H9 (cell line): ENCODE measurements at regions not wholly inside any gene's neighbourhood (a gene's known extent, or its start where the extent isn't known, plus 50 kb on each side); places are given as distances from the start of the nearest gene placed in this dataset.

ENCODE experiments used
- DNase-seq: peaks from one replicate; pipeline ENCODE4 v3.0.0-alpha.2; 2017
- H2AFZ ChIP-seq: one replicate; pipeline ENCODE4 v1.6.1; 2013; ENCODE audit warnings: mild to moderate bottlenecking, low read length, control low read depth, moderate library complexity
- H2AK5ac ChIP-seq: 2 replicates; pipeline ENCODE4 v1.6.1; 2013; ENCODE audit warnings: low read length, control low read depth, mixed read lengths; ENCODE audit not compliant: insufficient read length
- H2BK120ac ChIP-seq: one replicate; pipeline ENCODE4 v1.6.1; 2013; ENCODE audit warnings: low read depth, mild to moderate bottlenecking, low read length, control low read depth, inconsistent platforms; ENCODE audit not compliant: poor library complexity, severe bottlenecking
- H2BK12ac ChIP-seq: 2 replicates; pipeline ENCODE4 v1.6.1; 2013; ENCODE audit warnings: low read length, control low read depth, mixed read lengths, low read depth; ENCODE audit not compliant: insufficient read length
- H2BK15ac ChIP-seq: 2 replicates; pipeline ENCODE4 v1.6.1; 2013; ENCODE audit warnings: low read depth, low read length, control low read depth
- H2BK20ac ChIP-seq: one replicate; pipeline ENCODE4 v1.6.1; 2013; ENCODE audit warnings: low read depth, mild to moderate bottlenecking, low read length, control low read depth, inconsistent platforms; ENCODE audit not compliant: poor library complexity, severe bottlenecking
- H2BK5ac ChIP-seq: 2 replicates; pipeline ENCODE4 v1.6.1; 2013; ENCODE audit warnings: low read length, control low read depth, mixed read lengths; ENCODE audit not compliant: insufficient read length
- H3K14ac ChIP-seq: 2 replicates; pipeline ENCODE4 v1.6.1; 2013; ENCODE audit warnings: low read length, control low read depth; ENCODE audit not compliant: insufficient read depth
- H3K18ac ChIP-seq: 2 replicates; pipeline ENCODE4 v1.6.1; 2013; ENCODE audit warnings: low read depth, mild to moderate bottlenecking, mixed read lengths, low read length, control low read depth; ENCODE audit not compliant: insufficient read length
- H3K23ac ChIP-seq: 2 replicates; pipeline ENCODE4 v1.6.1; 2013; ENCODE audit warnings: low read length, control low read depth, mixed read lengths, low read depth; ENCODE audit not compliant: insufficient read length
- H3K23me2 ChIP-seq: 2 replicates; pipeline ENCODE4 v1.6.1; 2013; ENCODE audit warnings: low read depth, mild to moderate bottlenecking, mixed read lengths, low read length, control low read depth; ENCODE audit not compliant: insufficient read length, poor library complexity, severe bottlenecking
- H3K27ac ChIP-seq: 2 replicates; pipeline ENCODE4 v1.5.1; 2013; ENCODE audit warnings: low read length, control low read depth, mixed read lengths, low read depth; ENCODE audit not compliant: insufficient read length
- H3K27me3 ChIP-seq: 2 replicates; pipeline ENCODE4 v1.6.1; 2013; ENCODE audit warnings: low read length, control low read depth, inconsistent platforms; ENCODE audit not compliant: insufficient read depth
- H3K4ac ChIP-seq: 2 replicates; pipeline ENCODE4 v1.6.1; 2013; ENCODE audit warnings: low read depth, mild to moderate bottlenecking, control low read depth, inconsistent platforms, low read length, moderate library complexity
- H3K4me1 ChIP-seq: 2 replicates; pipeline ENCODE4 v1.6.1; 2013; ENCODE audit warnings: low read length, control low read depth, inconsistent platforms; ENCODE audit not compliant: insufficient read depth
- H3K4me2 ChIP-seq: 2 replicates; pipeline ENCODE4 v1.6.1; 2013; ENCODE audit warnings: low read length, control low read depth, mixed read lengths; ENCODE audit not compliant: insufficient read length, insufficient read depth
- H3K56ac ChIP-seq: 2 replicates; pipeline ENCODE4 v1.6.1; 2013; ENCODE audit warnings: low read depth, mild to moderate bottlenecking, mixed read lengths, low read length, control low read depth; ENCODE audit not compliant: insufficient read length
- H3K79me1 ChIP-seq: 2 replicates; pipeline ENCODE4 v1.6.1; 2013; ENCODE audit warnings: low read depth, mild to moderate bottlenecking, moderate library complexity, low read length, control low read depth, inconsistent platforms; ENCODE audit not compliant: insufficient read depth, poor library complexity, severe bottlenecking
- H3K79me2 ChIP-seq: 2 replicates; pipeline ENCODE4 v1.6.1; 2013; ENCODE audit warnings: low read length, control low read depth, inconsistent platforms; ENCODE audit not compliant: insufficient read depth
- H3K9ac ChIP-seq: 2 replicates; pipeline ENCODE4 v1.6.1; 2013; ENCODE audit warnings: low read length, control low read depth, mixed read lengths; ENCODE audit not compliant: insufficient read length; ENCODE audit errors: extremely low read depth
- H3K9me3 ChIP-seq: one replicate; pipeline ENCODE4 v1.6.1; 2013; ENCODE audit warnings: low read depth, low read length, inconsistent platforms; ENCODE audit not compliant: control insufficient read depth
- H3T11ph ChIP-seq: one replicate; pipeline ENCODE4 v1.6.1; 2013; ENCODE audit warnings: mild to moderate bottlenecking, low read length, control low read depth, inconsistent platforms
- H4K20me1 ChIP-seq: one replicate; pipeline ENCODE4 v1.6.1; 2013; ENCODE audit not compliant: control insufficient read depth, insufficient read length, insufficient read depth
- H4K5ac ChIP-seq: 2 replicates; pipeline ENCODE4 v1.6.1; 2013; ENCODE audit warnings: low read depth, mild to moderate bottlenecking, mixed read lengths, low read length, control low read depth; ENCODE audit not compliant: insufficient read length
- H4K8ac ChIP-seq: replicated peaks from 2 replicates; pipeline ENCODE4 v1.6.1; 2013; ENCODE audit warnings: low read length, control low read depth, mixed read lengths, low read depth; ENCODE audit not compliant: insufficient read length
- H4K91ac ChIP-seq: 2 replicates; pipeline ENCODE4 v1.6.1; 2013; ENCODE audit warnings: low read depth, mild to moderate bottlenecking, moderate library complexity, mixed read lengths, low read length, control low read depth; ENCODE audit not compliant: insufficient read length
- H3K27ac Mint-ChIP-seq, 3 experiments: 2 replicates in 2 of 3; 3 replicates in 1 of 3; pipeline ENCODE4 v1.8.0; 2020 to 2021; ENCODE audit warnings: mixed read lengths in 3 of 3, mild to moderate bottlenecking in 1 of 3, moderate library complexity in 1 of 3
- H3K27me3 Mint-ChIP-seq: 2 replicates; pipeline ENCODE4 v1.8.0; 2021; ENCODE audit warnings: low read depth, mild to moderate bottlenecking, moderate library complexity, mixed read lengths
- H3K36me3 Mint-ChIP-seq, 3 experiments: 2 replicates in 2 of 3; 3 replicates in 1 of 3; pipeline ENCODE4 v1.8.0; 2020 to 2021; ENCODE audit warnings: low read depth in 3 of 3, mixed read lengths in 3 of 3; ENCODE audit not compliant: insufficient read depth in 1 of 3
- H3K4me1 Mint-ChIP-seq, 2 experiments: 2 replicates each; pipeline ENCODE4 v1.8.0; 2020; ENCODE audit warnings: mixed read lengths in 2 of 2
- H3K4me3 Mint-ChIP-seq, 2 experiments: 2 replicates in 1 of 2; 3 replicates in 1 of 2; pipeline ENCODE4 v1.8.0; 2020 to 2021; ENCODE audit warnings: mild to moderate bottlenecking in 2 of 2, mixed read lengths in 2 of 2, moderate library complexity in 1 of 2
- H3K9me3 Mint-ChIP-seq, 2 experiments: 2 replicates in 1 of 2; 3 replicates in 1 of 2; pipeline ENCODE4 v1.8.0; 2020; ENCODE audit warnings: mild to moderate bottlenecking in 2 of 2, mixed read lengths in 2 of 2, moderate library complexity in 1 of 2
- WGBS: extraction: QIAGEN DNeasy Blood & Tissue Kit; methylation state at CpG from one replicate; pipeline ENCODE4 v1.1.7; 2013; ENCODE audit warnings: missing lambda C conversion rate, low lambda C conversion rate, mixed read lengths; ENCODE audit not compliant: insufficient read length; ENCODE audit errors: extremely low coverage; 5-methylcytosine and 5-hydroxymethylcytosine counted together
- TF ChIP-seq, protein P1 (sequence below): fragments of 200-600 bp; sonication (generic); conservative IDR thresholded peaks from 3 replicates; pipeline ENCODE4 v1.8.0; 2021; ENCODE audit warnings: antibody characterized with exemption, mild to moderate bottlenecking

DNA sequence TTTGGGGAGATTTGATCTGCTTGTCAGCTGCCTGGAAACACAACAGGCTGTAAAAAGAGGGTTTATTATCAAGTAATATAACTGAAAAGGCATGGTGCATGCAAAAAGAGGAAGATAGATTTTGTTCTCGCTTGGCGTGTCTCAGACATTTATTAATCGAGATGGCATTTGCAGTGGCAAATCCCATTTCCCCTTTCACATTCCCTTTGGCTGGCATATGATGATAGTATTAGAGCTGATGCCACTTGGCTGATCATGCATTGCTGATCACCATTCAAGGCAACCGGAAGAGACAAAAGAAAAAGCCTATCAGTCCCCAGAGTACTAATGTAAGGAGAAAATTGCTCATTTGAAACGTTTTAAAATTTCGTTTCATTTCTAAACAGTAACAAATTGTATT is 101.8 kb downstream of the ZIC3 start:
- Histone ChIP-seq H3K4ac (no peak overlapping the region), H4K8ac (no peak overlapping the region), H3K23ac (no peak overlapping the region), H4K20me1 (no peaks in the 10 kb centered on the region), H3K56ac (no peak overlapping the region), H2BK120ac (no peak overlapping the region), H4K5ac (no peak overlapping the region), H3T11ph (no peak overlapping the region), H3K9me3 (no peaks in the 10 kb centered on the region), H3K18ac (no peak overlapping the region), H3K27ac (no peak overlapping the region), H2BK12ac (no peak overlapping the region), H3K4me2 (no peak overlapping the region), H2BK20ac (no peak overlapping the region), H2BK5ac (no peak overlapping the region), H3K79me2 (no peaks in the 10 kb centered on the region), H3K27me3 (no peaks in the 10 kb centered on the region), H3K23me2 (no peaks in the 10 kb centered on the region), H2BK15ac (no peak overlapping the region), H3K4me1 (no peaks in the 10 kb centered on the region), H2AK5ac (no peak overlapping the region), H2AFZ (no peak overlapping the region), H3K9ac (no peak overlapping the region), H4K91ac (no peak overlapping the region), H3K14ac (no peak overlapping the region), H3K79me1 (no peaks in the 10 kb centered on the region)
- H3K4me1 Mint-ChIP-seq, result 0 out of 4 replicates have a peak, but pooled peaks cover 0 to 4% of the 10 kb centered on the region in 2 experiments
- no peaks in the 10 kb centered on the region for H3K27me3 Mint-ChIP-seq
- H3K4me3 Mint-ChIP-seq, result no peak overlapping the region
- TF ChIP-seq, protein P1, sequence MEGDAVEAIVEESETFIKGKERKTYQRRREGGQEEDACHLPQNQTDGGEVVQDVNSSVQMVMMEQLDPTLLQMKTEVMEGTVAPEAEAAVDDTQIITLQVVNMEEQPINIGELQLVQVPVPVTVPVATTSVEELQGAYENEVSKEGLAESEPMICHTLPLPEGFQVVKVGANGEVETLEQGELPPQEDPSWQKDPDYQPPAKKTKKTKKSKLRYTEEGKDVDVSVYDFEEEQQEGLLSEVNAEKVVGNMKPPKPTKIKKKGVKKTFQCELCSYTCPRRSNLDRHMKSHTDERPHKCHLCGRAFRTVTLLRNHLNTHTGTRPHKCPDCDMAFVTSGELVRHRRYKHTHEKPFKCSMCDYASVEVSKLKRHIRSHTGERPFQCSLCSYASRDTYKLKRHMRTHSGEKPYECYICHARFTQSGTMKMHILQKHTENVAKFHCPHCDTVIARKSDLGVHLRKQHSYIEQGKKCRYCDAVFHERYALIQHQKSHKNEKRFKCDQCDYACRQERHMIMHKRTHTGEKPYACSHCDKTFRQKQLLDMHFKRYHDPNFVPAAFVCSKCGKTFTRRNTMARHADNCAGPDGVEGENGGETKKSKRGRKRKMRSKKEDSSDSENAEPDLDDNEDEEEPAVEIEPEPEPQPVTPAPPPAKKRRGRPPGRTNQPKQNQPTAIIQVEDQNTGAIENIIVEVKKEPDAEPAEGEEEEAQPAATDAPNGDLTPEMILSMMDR, result no peak
- H3K9me3 Mint-ChIP-seq, result peaks cover 20 to 46% of the 10 kb centered on the region in 2 experiments
- no peak for DNase-seq
- no CpG with 5 or more reads among the region's 6 CpGs for WGBS
- no peak overlapping the region for H3K27ac Mint-ChIP-seq
- H3K36me3 Mint-ChIP-seq, result peaks cover 9 to 16% (median 13%) of the 10 kb centered on the region in 3 experiments
